ENCODE measurements at regions not wholly inside any gene's neighbourhood (a gene's known extent, or its start where the extent isn't known, plus 50 kb on each side); places are given as distances from the start of the nearest gene placed in this dataset.
"Not testable (repeated sequence)": the region's sequence is repeated elsewhere in the genome, so short reads cannot be mapped to it uniquely, and the experiment has no call there.

GRCh38 chr7:149973681-149974080, 99.9 kb downstream of the ATP6V0E2 start:
- H3K79me2 ChIP-seq (ENCODE audit: control insufficient read depth in 1 of 2, insufficient read depth in 2 of 2, low read length in 2 of 2); H3K9ac ChIP-seq (replicated peaks in 1 of 4; ENCODE audit: extremely low read depth in 1 of 4, low read depth in 3 of 4, low read length in 3 of 4); H2BK15ac ChIP-seq (ENCODE audit: low read length); H4K20me1 ChIP-seq (replicated peaks in 1 of 2; ENCODE audit: control insufficient read depth in 1 of 2, insufficient read depth in 2 of 2, low read length in 2 of 2); POLR2A ChIA-PET (ENCODE audit: partially characterized antibody); H3K14ac ChIP-seq (ENCODE audit: insufficient read length); CTCF ChIA-PET (ENCODE audit: partially characterized antibody); H3K79me1 ChIP-seq (ENCODE audit: low read depth, low read length); H2BK12ac ChIP-seq (ENCODE audit: low read depth, low read length); H4K8ac ChIP-seq (ENCODE audit: extremely low read depth, insufficient read depth, low read length); H3K4me3 ChIP-seq (ENCODE audit: extremely low read depth in 1 of 4, insufficient read depth in 2 of 4, low read depth in 3 of 4, low read length in 4 of 4); H2BK5ac ChIP-seq (ENCODE audit: low read depth, low read length); H4K91ac ChIP-seq (replicated peaks; ENCODE audit: insufficient read length, low read length); H3K56ac ChIP-seq (replicated peaks; ENCODE audit: insufficient read length, low read depth, low read length); H2AFZ ChIP-seq (ENCODE audit: low read length); FAIRE-seq; H2AK5ac ChIP-seq (ENCODE audit: low read depth, low read length); H3K36me3 ChIP-seq (ENCODE audit: control insufficient read depth in 2 of 4, insufficient read depth in 4 of 4, low read length in 3 of 4); H2BK120ac ChIP-seq (replicated peaks; ENCODE audit: low read depth, low read length); H3K4me1 ChIP-seq (replicated peaks in 1 of 4; ENCODE audit: control insufficient read depth in 3 of 4, insufficient read depth in 4 of 4, low read length in 3 of 4); H3K4ac ChIP-seq (replicated peaks; ENCODE audit: insufficient read length, low read depth, low read length); H3K9me3 ChIP-seq (ENCODE audit: insufficient read depth in 2 of 2, low read depth in 1 of 2, low read length in 1 of 2); H3K27me3 ChIP-seq (replicated peaks in 1 of 4; ENCODE audit: control insufficient read depth in 3 of 4, extremely low read depth in 1 of 4, insufficient read depth in 3 of 4, low read length in 3 of 4); H3K18ac ChIP-seq (ENCODE audit: extremely low read depth, low read length); H2BK20ac ChIP-seq (ENCODE audit: low read length); H3K27ac ChIP-seq (ENCODE audit: low read depth, low read length); H3K23me2 ChIP-seq (ENCODE audit: low read depth, low read length); H4K5ac ChIP-seq (ENCODE audit: insufficient read length, low read depth, low read length); H3K4me2 ChIP-seq (ENCODE audit: insufficient read depth in 1 of 2, low read depth in 2 of 2, low read length in 2 of 2); DNase-seq (ENCODE audit: low read depth in 1 of 2, low spot score in 2 of 2); H3K23ac ChIP-seq (ENCODE audit: insufficient read length): not testable (repeated sequence)
- WGBS, 2 experiments (ENCODE audit: extremely low coverage in 1 of 2, insufficient coverage in 1 of 2, insufficient read length in 1 of 2, insufficient replicate concordance in 2 of 2, low coverage in 1 of 2, low lambda C conversion rate in 2 of 2, missing lambda C conversion rate in 1 of 2) = 83% methylated on average over 1 of the region's 11 CpGs; no CpG with 5 or more reads in 1 of the 2 experiments
